Activated CD4-positive, alpha-beta T cell treated with anti-CD3 and anti-CD28 coated beads for 36 hours (primary cell): ENCODE measurements at regions not wholly inside any gene's neighbourhood (a gene's known extent, or its start where the extent isn't known, plus 50 kb on each side); places are given as distances from the start of the nearest gene placed in this dataset.
A peak's percentile ranks its signal among the peaks of the same experiment; 100 is the strongest.

Experiments used
- ATAC-seq: fragments of 200-7000 bp; cut with Tn5 transposase; one replicate; pipeline ENCODE4 v1.10.0; 2021; ENCODE audit warnings: mild to moderate bottlenecking, moderate library complexity
- CTCF ChIA-PET: fragments of 350-600 bp; sonication (Branson Sonifier 250); formaldehyde crosslinking; loops from one replicate; lab custom pipeline; 2021; ENCODE audit warnings: antibody characterized with exemption; lab: Charles Lee
- POLR2A ChIA-PET: fragments of 350-600 bp; sonication (Branson Sonifier 250); formaldehyde crosslinking; loops from one replicate; lab custom pipeline; 2021; ENCODE audit warnings: antibody characterized with exemption, inconsistent platforms; lab: Charles Lee
- DNase-seq: peaks from one replicate; pipeline ENCODE4 v3.0.0-alpha.2; 2020
- H3K27ac Mint-ChIP-seq: one replicate; pipeline ENCODE4 v1.8.0; 2021; ENCODE audit warnings: mixed read lengths
- H3K27me3 Mint-ChIP-seq: one replicate; pipeline ENCODE4 v1.8.0; 2021; ENCODE audit warnings: mixed read lengths
- H3K36me3 Mint-ChIP-seq: one replicate; pipeline ENCODE4 v1.8.0; 2021; ENCODE audit warnings: low read depth, mixed read lengths
- H3K4me1 Mint-ChIP-seq: one replicate; pipeline ENCODE4 v1.8.0; 2021; ENCODE audit warnings: mixed read lengths
- H3K4me3 Mint-ChIP-seq: one replicate; pipeline ENCODE4 v1.8.0; 2021; ENCODE audit warnings: mild to moderate bottlenecking, moderate library complexity, mixed read lengths
- H3K9me3 Mint-ChIP-seq: one replicate; pipeline ENCODE4 v1.8.0; 2021; ENCODE audit warnings: low read depth, mixed read lengths
- intact Hi-C, 2 experiments: fragments of 100-400 bp; cut with DNase I in 1 of 2; cut with micrococcal nuclease in 1 of 2; formaldehyde crosslinking; loops; one replicate each; pipeline versions ENCODE4 v1.14.2 to v1.15.1; 2022 to 2024; cut with DNase I, micrococcal nuclease

DNA sequence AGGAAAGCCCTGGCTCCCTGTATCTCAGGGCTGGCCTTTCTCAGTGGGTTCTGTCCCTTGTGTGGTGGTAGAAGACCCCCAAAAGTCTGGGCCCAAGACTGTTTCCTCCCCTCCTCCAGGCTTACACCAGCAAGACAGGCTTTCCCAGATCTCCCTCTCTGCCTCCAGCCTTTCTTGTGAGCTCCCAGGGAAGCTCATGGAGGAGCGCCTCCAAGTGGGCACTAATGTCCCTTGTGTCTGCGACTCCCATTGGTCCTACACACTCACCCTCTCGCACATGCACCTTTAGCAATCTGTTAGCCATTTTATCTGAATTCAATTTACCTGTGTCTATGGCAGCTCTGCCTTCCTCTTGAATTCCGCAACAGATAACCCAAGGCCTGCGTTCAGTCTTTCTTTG is 251.1 kb upstream of the CAND1 start:
- Mint-ChIP-seq H3K4me3 (no peak overlapping the region), H3K4me1 (peaks cover 6% of the 10 kb centered on the region), H3K27ac (no peak overlapping the region), H3K36me3 (no peaks in the 10 kb centered on the region), H3K27me3 (no peaks in the 10 kb centered on the region), H3K9me3 (no peaks in the 10 kb centered on the region)
- ChIA-PET POLR2A (interaction anchor here (0.6 kb wide), 1 partner anchor 62 kb away, joined by 3 read pairs; no protein-coding TSS in a partner anchor), CTCF (interaction anchor here (0.6 to 0.8 kb wide), 2 partner anchors 8 to 989 kb away, joined by 3 read pairs; no protein-coding TSS in a partner anchor)
- intact Hi-C loops = no loop called here
- DNase-seq (no peak), ATAC-seq (no peak)

DNA sequence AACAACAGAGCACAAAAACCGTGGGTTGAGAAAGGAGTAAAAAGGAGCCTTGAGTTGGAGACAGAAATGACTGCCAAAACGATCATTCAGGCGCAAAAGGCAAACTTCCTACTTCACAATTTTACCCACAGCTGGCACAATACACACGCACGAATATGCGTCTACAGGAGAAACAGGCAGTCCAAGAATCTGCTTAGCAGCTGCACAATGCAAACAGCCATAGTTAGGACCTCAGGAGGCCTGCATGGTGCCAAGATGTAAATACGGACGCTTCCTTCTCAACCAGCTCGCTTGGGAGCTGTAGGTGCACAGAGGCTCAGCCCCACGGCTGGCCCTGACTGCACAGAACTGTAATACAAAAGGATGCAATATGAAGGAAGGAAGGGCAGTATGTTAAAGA is 250.1 kb upstream of the CAND1 start:
- no peak for ATAC-seq
- POLR2A ChIA-PET = no interaction called here
- intact Hi-C loops = no loop called here
- no peak overlapping the region for H3K4me3 Mint-ChIP-seq
- no peaks in the 10 kb centered on the region for H3K9me3 Mint-ChIP-seq
- peaks cover under 1% of the 10 kb centered on the region for H3K27me3 Mint-ChIP-seq
- peaks cover 6% of the 10 kb centered on the region for H3K4me1 Mint-ChIP-seq
- no peak for DNase-seq
- no peak overlapping the region for H3K27ac Mint-ChIP-seq
- no peaks in the 10 kb centered on the region for H3K36me3 Mint-ChIP-seq
- CTCF ChIA-PET = interaction anchor here (0.7 to 0.8 kb wide), 3 partner anchors 11 to 173 kb away, joined by 3 to 4 read pairs (median 3); no protein-coding TSS in a partner anchor

DNA sequence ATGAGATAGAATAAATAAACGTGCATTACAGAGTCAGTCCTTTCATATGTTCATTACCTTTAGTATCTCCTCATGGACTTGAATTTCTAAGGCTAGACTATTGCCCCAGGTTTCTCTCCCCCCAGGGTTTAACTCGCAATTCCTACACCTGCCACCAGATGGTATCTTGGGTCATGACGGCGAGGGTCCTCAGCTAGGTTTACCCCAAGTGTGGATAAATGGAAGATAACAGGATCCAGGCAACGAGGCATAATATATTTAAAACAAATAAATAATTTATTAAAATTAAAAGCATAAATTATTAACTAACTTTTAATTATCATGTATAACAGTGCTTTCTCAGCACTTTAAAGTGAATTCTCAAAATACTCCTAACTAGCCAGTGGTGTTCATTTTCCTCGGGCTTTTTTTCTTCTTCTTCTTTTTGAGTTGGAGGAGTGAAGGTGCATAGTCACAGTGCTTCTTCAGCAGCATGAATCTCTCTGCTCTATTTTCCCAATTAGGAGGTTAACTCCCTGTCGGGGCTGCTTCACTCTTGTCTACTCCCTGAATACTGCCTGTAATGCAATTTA is 243.5 kb upstream of the CAND1 start:
- ATAC-seq (peak; percentile 49), DNase-seq (peak; percentile 65)
- POLR2A ChIA-PET = no interaction called here
- no peaks in the 10 kb centered on the region for H3K9me3 Mint-ChIP-seq
- H3K27me3 Mint-ChIP-seq = peaks cover 4% of the 10 kb centered on the region
- CTCF ChIA-PET = interaction anchor here (0.5 to 1.6 kb wide), 15 partner anchors 8 to 410 kb away, joined by 3 to 4 read pairs (median 3); no protein-coding TSS in a partner anchor
- no peak overlapping the region for H3K27ac Mint-ChIP-seq
- no peaks in the 10 kb centered on the region for H3K36me3 Mint-ChIP-seq
- H3K4me1 Mint-ChIP-seq = no peaks in the 10 kb centered on the region
- intact Hi-C loops = loop anchor here in 1 of 2 experiments (5.0 kb wide), 1 partner anchor 117 kb away; no protein-coding TSS in a partner anchor
- H3K4me3 Mint-ChIP-seq = no peak overlapping the region

DNA sequence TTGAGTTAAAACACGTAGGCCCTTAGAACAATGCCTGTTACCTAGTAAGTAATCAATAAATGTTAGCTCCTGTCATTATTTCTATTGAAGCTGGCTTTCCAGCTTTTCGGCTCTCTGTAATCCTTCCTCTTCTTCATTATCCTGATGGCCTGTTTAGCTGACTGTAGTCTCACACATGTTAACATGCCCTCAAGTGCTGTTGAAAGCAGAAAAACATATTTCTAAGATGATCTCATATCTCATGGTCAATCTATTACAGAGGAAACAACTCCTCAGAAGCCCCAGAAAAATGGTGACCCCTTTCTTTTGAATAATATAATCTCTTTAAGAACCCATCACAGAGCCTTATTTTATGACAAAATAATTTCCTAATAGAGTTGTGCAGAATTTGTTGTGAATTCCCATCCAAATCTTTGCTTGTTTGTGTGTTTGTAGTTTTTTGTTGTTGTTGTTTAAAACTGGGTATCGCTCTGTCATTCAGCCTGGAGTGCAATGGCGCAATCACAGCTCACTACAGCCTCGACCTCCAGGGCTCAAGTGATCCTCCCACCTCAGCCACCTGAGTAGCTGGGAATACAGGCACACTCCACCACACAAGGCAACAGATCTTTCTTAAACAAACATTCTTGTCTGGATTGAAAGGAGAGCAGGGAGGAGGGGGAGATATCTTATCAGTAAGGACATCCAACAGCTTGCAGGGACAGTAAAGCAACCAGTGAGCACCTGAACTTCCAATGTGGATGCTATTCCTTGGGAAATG is 242.5 kb upstream of the CAND1 start:
- POLR2A ChIA-PET = no interaction called here

DNA sequence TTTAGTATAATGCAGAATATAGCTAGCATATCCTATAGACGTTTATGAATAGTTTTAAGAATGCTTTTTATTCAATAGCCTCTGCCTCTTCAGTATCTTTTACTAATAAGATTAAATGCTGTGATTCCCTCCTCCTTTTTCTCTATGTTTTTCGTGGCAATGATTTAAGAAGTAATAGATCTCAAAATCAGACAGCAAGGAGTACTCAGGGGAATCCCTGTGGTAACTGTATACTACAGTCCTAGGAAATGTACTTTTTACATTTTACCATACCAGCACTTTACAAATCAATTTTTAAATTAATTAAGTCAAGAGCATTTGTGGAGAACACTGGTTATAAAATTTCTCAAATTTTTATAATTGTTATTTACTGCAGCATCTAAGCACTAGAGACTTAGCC is 240.6 kb upstream of the CAND1 start:
- ATAC-seq (no peak), DNase-seq (no peak)
- no peak overlapping the region for H3K27ac Mint-ChIP-seq
- H3K9me3 Mint-ChIP-seq = no peaks in the 10 kb centered on the region
- ChIA-PET CTCF (no interaction called here), POLR2A (no interaction called here)
- H3K4me1 Mint-ChIP-seq = no peaks in the 10 kb centered on the region
- peaks cover 4% of the 10 kb centered on the region for H3K27me3 Mint-ChIP-seq
- intact Hi-C loops = loop anchor here in 1 of 2 experiments (5.0 kb wide), 1 partner anchor 114 kb away; no protein-coding TSS in a partner anchor
- H3K36me3 Mint-ChIP-seq = no peaks in the 10 kb centered on the region
- no peak overlapping the region for H3K4me3 Mint-ChIP-seq

More for the DNA sequence above, 242.5 kb upstream of the CAND1 start:
- intact Hi-C loops = loop anchor here in 1 of 2 experiments (5.0 kb wide), 1 partner anchor 116 kb away; no protein-coding TSS in a partner anchor
- H3K9me3 Mint-ChIP-seq = no peaks in the 10 kb centered on the region
- no peak overlapping the region for H3K27ac Mint-ChIP-seq
- ATAC-seq (no peak), DNase-seq (no peak)
- H3K36me3 Mint-ChIP-seq = no peaks in the 10 kb centered on the region
- peaks cover 4% of the 10 kb centered on the region for H3K27me3 Mint-ChIP-seq
- H3K4me3 Mint-ChIP-seq = no peak overlapping the region
- no peaks in the 10 kb centered on the region for H3K4me1 Mint-ChIP-seq
- CTCF ChIA-PET = interaction anchor here (0.6 to 1.6 kb wide), 7 partner anchors 8 to 409 kb away, joined by 3 to 4 read pairs (median 4); no protein-coding TSS in a partner anchor

DNA sequence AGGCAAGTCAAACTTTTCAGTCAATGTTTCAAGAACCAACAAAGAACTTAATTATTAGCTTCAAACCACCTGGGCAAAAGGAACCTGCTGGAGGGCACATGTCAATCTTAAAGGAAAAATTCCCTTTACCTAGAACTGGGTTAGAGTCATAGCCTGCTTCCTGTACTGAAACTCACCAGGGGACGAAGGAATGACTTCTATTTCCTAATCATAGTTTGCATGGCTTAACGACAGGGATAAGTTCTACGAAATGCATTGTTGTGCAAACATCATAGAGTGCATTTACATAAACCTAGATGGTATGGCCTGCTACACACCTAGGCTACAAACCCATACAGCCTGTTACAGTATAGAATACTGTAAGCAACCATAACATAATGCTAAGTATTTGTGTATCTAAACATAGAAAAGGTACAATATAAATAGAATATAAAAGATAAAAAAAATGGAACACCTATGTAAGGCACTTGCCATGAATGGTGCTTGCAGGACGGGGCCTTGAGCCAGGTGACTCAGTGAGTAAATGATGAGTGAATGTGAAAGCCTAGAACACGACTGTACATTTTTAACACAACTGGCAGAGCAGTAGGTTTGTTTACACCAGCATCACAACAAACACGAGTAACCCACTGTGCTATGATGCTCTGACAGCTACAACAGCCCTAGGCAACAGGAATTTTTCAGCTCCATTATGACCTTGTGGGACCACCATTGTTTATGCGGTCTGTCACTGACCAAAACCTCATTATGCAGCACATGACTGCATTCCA is 234.9 kb upstream of the CAND1 start:
- no peak overlapping the region for H3K27ac Mint-ChIP-seq
- ChIA-PET POLR2A (no interaction called here), CTCF (interaction anchor here (1.1 kb wide), 1 partner anchor 9 kb away, joined by 4 read pairs; no protein-coding TSS in a partner anchor)
- ATAC-seq (peak; percentile 74), DNase-seq (peak; percentile 34)
- H3K4me1 Mint-ChIP-seq = no peaks in the 10 kb centered on the region
- intact Hi-C loops = no loop called here
- H3K9me3 Mint-ChIP-seq = no peaks in the 10 kb centered on the region
- H3K36me3 Mint-ChIP-seq = no peaks in the 10 kb centered on the region
- peaks cover 2% of the 10 kb centered on the region for H3K27me3 Mint-ChIP-seq
- H3K4me3 Mint-ChIP-seq = no peak overlapping the region

DNA sequence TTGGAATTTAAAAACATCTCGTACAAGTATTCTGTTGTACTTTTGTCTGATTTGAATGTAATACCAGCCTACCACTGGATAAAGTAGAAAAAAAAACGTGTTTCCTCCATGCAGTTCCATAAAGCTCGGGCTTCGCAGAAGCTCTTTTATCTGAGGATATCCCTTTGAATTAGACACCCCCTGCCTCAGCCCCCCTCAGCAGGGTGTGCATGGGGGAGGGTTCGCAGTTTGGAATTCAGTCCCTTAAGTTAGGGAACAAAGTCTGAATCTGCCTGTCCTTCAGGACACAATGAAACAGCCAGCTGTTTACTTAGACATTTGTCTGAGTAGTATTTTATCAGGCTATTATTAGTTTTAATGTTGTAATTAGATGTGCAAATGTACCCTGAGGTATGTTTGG is 234.0 kb upstream of the CAND1 start:
- Mint-ChIP-seq H3K4me1 (peaks cover 3% of the 10 kb centered on the region), H3K4me3 (no peak overlapping the region), H3K27me3 (peaks cover 2% of the 10 kb centered on the region), H3K9me3 (no peaks in the 10 kb centered on the region), H3K36me3 (no peaks in the 10 kb centered on the region), H3K27ac (no peak overlapping the region)
- DNase-seq (no peak), ATAC-seq (no peak)
- CTCF ChIA-PET = no interaction called here
- intact Hi-C loops = no loop called here
- POLR2A ChIA-PET = no interaction called here

DNA sequence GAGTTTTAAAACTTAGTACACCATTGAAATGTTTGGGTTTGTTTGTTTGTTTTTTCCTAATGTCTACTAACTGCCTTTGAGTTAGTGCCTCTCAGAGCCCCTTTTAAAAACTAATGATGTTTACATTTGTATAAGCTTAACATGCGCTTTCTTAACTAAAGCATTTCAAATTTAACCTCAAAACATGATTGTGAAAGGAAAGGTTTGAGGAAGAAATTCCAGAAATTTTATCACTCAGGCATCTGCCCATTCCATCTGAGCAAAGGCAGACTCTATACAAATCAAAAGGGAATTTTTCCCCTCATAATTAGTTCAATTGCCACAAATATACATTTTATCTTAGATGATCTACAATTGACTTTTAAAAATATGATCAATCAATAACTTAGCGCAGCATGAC is 230.7 kb upstream of the CAND1 start:
- no peak for DNase-seq
- no peak for ATAC-seq
- CTCF ChIA-PET = interaction anchor here (0.8 to 0.9 kb wide), 2 partner anchors 12 to 17 kb away, joined by 3 to 4 read pairs; no protein-coding TSS in a partner anchor
- H3K4me3 Mint-ChIP-seq = no peak overlapping the region
- H3K27me3 Mint-ChIP-seq = peaks cover 2% of the 10 kb centered on the region
- POLR2A ChIA-PET = no interaction called here
- intact Hi-C loops = no loop called here
- H3K9me3 Mint-ChIP-seq = no peaks in the 10 kb centered on the region
- H3K4me1 Mint-ChIP-seq = peaks cover 3% of the 10 kb centered on the region
- H3K36me3 Mint-ChIP-seq = no peaks in the 10 kb centered on the region
- no peak overlapping the region for H3K27ac Mint-ChIP-seq

DNA sequence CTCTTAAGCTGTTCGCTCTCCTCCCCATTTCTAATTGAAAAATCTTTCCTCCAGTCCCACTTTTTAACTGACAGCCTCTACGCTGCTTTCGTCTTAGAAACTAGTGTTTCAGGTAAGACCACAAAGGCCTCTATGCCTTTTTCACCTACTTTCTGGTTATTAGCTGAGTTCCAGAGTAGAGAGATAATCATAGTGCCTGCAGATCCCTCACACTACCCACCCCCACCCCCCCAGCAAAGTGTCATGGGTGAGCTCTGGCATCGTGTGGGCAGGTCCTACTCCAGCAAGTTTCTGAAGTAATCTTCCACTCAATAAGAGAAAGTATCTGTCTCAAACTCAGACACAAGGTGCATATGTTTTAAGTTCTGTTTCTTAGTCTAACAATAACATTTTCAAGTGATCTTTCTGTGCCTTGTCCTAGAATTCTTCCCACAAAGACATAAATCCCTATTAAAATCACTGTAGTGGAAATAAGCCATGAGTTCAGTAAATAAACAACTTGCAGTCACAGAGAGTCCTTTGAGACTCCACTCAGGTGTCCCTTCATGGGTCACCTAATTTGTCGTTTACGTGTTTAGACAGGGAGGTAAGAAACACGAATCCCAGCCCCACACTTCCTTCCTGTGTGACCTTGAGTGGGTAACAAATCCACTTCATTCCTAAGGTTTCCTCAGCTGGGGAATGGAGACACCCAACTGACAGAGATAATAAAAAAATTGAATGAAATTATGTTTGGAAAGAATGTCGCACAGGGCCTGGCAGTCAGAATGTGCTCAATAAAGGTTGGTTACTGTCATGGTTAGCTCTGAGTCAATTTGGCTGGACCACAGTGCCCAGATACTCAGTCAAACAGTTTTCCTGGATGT is 228.9 kb upstream of the CAND1 start:
- ATAC-seq = no peak

DNA sequence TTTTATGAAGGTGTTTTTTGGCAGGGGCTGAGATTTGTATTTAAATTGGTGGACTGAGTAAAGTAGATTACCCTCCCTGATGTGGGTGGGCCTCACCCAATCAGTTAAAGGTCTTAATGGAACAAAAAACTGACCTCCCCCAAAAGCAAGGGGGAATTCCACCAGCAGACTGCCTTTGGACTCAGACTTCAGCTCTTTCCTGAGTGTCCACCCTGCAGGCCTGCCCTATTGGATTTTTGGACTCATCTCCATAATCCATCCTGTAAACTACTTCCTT is 228.4 kb upstream of the CAND1 start:
- ATAC-seq (no peak), DNase-seq (no peak)
- H3K27ac Mint-ChIP-seq = no peak overlapping the region
- H3K36me3 Mint-ChIP-seq = no peaks in the 10 kb centered on the region
- H3K4me3 Mint-ChIP-seq = no peak overlapping the region
- ChIA-PET POLR2A (no interaction called here), CTCF (interaction anchor here (0.7 kb wide), 1 partner anchor 49 kb away, joined by 3 read pairs; no protein-coding TSS in a partner anchor)
- intact Hi-C loops = no loop called here
- H3K27me3 Mint-ChIP-seq = no peaks in the 10 kb centered on the region
- peaks cover 3% of the 10 kb centered on the region for H3K4me1 Mint-ChIP-seq
- no peaks in the 10 kb centered on the region for H3K9me3 Mint-ChIP-seq

More for the DNA sequence above, 228.9 kb upstream of the CAND1 start:
- no peak for DNase-seq
- ChIA-PET CTCF (interaction anchor here (0.7 kb wide), 1 partner anchor 49 kb away, joined by 3 read pairs; no protein-coding TSS in a partner anchor), POLR2A (no interaction called here)
- intact Hi-C loops = no loop called here
- Mint-ChIP-seq H3K4me1 (peaks cover 3% of the 10 kb centered on the region), H3K9me3 (no peaks in the 10 kb centered on the region), H3K27ac (no peak overlapping the region), H3K27me3 (peaks cover 2% of the 10 kb centered on the region), H3K36me3 (no peaks in the 10 kb centered on the region), H3K4me3 (no peak overlapping the region)
